ENCODE measurements at regions not wholly inside any gene's neighbourhood (a gene's known extent, or its start where the extent isn't known, plus 50 kb on each side); places are given as distances from the start of the nearest gene placed in this dataset.
"Not testable (repeated sequence)": the region's sequence is repeated elsewhere in the genome, so short reads cannot be mapped to it uniquely, and the experiment has no call there.

DNA sequence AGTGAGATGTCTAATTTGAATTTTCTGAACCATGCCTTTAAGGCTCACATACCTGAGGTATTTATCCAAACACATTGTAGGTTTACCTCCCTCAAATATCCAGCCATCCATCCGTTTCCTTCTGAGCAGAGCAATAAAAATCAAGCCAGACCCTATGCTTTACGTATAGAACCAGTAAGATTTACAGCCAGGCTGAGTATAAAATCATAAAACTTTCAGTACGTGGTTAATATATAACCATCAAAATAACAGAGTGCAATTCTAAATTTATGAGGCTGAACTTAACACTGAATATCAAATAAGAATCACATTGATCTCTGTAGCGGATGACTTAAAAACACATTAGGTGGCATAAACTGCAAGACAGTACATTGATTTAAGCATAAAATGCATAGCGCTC, 877.9 kb upstream of the WWC1 start:
- H3K9me3 ChIP-seq (ENCODE audit: control insufficient read depth, insufficient read depth, low read length): no peaks in the 10 kb centered on the region
- H3K27ac ChIP-seq (ENCODE audit: low read length): no peak overlapping the region
- WGBS (ENCODE audit: insufficient coverage, insufficient read length): no CpG with 5 or more reads among the region's 5 CpGs
- no peaks in the 10 kb centered on the region for H3K36me3 ChIP-seq (ENCODE audit: control insufficient read depth, insufficient read depth, low read length)
- H3K4me3 ChIP-seq (ENCODE audit: low read length): no peak overlapping the region
- DNase-seq (ENCODE audit: low read depth, low spot score): no peak
- H3K4me1 ChIP-seq (ENCODE audit: control insufficient read depth, insufficient read depth, low read length): no peaks in the 10 kb centered on the region
- H3K27me3 ChIP-seq (ENCODE audit: control insufficient read depth, insufficient read depth, low read length): no peaks in the 10 kb centered on the region

- Histone ChIP-seq H3K36me3 (ENCODE audit: control insufficient read depth, insufficient read depth, low read length) (no peaks in the 10 kb centered on the region), H3K4me3 (ENCODE audit: low read length) (no peak overlapping the region), H3K4me1 (ENCODE audit: control insufficient read depth, insufficient read depth, low read length) (no peaks in the 10 kb centered on the region), H3K27ac (ENCODE audit: low read length) (no peak overlapping the region), H3K27me3 (ENCODE audit: control insufficient read depth, insufficient read depth, low read length) (no peaks in the 10 kb centered on the region), H3K9me3 (ENCODE audit: control insufficient read depth, insufficient read depth, low read length) (no peaks in the 10 kb centered on the region)
- no peak for DNase-seq (ENCODE audit: low read depth, low spot score)
- WGBS (ENCODE audit: insufficient coverage, insufficient read length): no CpG with 5 or more reads among the region's 4 CpGs
Observed at GRCh38 chr5:167414611-167415010, 876.8 kb upstream of the WWC1 start.

- Histone ChIP-seq H3K4me3 (ENCODE audit: low read length) (no peak overlapping the region), H3K36me3 (ENCODE audit: control insufficient read depth, insufficient read depth, low read length) (no peaks in the 10 kb centered on the region), H3K27ac (ENCODE audit: low read length) (no peak overlapping the region), H3K27me3 (ENCODE audit: control insufficient read depth, insufficient read depth, low read length) (no peaks in the 10 kb centered on the region), H3K4me1 (ENCODE audit: control insufficient read depth, insufficient read depth, low read length) (no peaks in the 10 kb centered on the region), H3K9me3 (ENCODE audit: control insufficient read depth, insufficient read depth, low read length) (no peaks in the 10 kb centered on the region)
- DNase-seq (ENCODE audit: low read depth, low spot score): no peak
- no CpG with 5 or more reads among the region's 10 CpGs for WGBS (ENCODE audit: insufficient coverage, insufficient read length)
Observed at GRCh38 chr5:167415779-167416746, 875.4 kb upstream of the WWC1 start.

GRCh38 chr5:167417662-167418061, 873.8 kb upstream of the WWC1 start:
- WGBS (ENCODE audit: insufficient coverage, insufficient read length): no CpG with 5 or more reads among the region's 4 CpGs
- Histone ChIP-seq H3K4me1 (ENCODE audit: control insufficient read depth, insufficient read depth, low read length) (no peaks in the 10 kb centered on the region), H3K36me3 (ENCODE audit: control insufficient read depth, insufficient read depth, low read length) (no peaks in the 10 kb centered on the region), H3K9me3 (ENCODE audit: control insufficient read depth, insufficient read depth, low read length) (no peaks in the 10 kb centered on the region), H3K4me3 (ENCODE audit: low read length) (no peak overlapping the region), H3K27me3 (ENCODE audit: control insufficient read depth, insufficient read depth, low read length) (no peaks in the 10 kb centered on the region), H3K27ac (ENCODE audit: low read length) (no peak overlapping the region)
- DNase-seq (ENCODE audit: low read depth, low spot score): no peak

GRCh38 chr5:167425161-167425560, 866.3 kb upstream of the WWC1 start:
- Histone ChIP-seq H3K4me3 (ENCODE audit: low read length) (no peak overlapping the region), H3K36me3 (ENCODE audit: control insufficient read depth, insufficient read depth, low read length) (no peaks in the 10 kb centered on the region), H3K27ac (ENCODE audit: low read length) (no peak overlapping the region), H3K9me3 (ENCODE audit: control insufficient read depth, insufficient read depth, low read length) (no peaks in the 10 kb centered on the region), H3K4me1 (ENCODE audit: control insufficient read depth, insufficient read depth, low read length) (no peaks in the 10 kb centered on the region), H3K27me3 (ENCODE audit: control insufficient read depth, insufficient read depth, low read length) (no peaks in the 10 kb centered on the region)
- no peak for DNase-seq (ENCODE audit: low read depth, low spot score)
- no CpG with 5 or more reads among the region's 3 CpGs for WGBS (ENCODE audit: insufficient coverage, insufficient read length)

DNA sequence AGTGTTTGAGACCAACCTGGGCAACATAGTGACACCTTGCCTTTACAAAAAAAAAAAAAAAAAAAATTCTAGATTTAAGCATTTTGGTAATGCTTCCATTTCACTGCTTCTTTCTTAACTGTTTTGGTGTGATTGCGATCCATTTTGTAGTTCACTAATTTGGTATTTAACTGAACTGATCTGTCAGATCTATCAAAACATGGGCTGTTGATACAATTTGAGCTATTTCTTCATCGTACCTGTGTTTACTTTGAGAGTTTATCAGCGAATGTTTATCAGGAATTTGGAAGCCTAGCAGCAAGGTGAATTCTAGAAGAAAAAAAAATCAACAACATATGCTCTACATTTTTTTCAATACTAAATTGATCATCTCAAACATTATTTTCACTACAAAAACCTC, 864.9 kb upstream of the WWC1 start:
- no peaks in the 10 kb centered on the region for H3K9me3 ChIP-seq (ENCODE audit: control insufficient read depth, insufficient read depth, low read length)
- DNase-seq (ENCODE audit: low read depth, low spot score): no peak
- H3K4me1 ChIP-seq (ENCODE audit: control insufficient read depth, insufficient read depth, low read length): no peaks in the 10 kb centered on the region
- H3K27me3 ChIP-seq (ENCODE audit: control insufficient read depth, insufficient read depth, low read length): no peaks in the 10 kb centered on the region
- H3K36me3 ChIP-seq (ENCODE audit: control insufficient read depth, insufficient read depth, low read length): no peaks in the 10 kb centered on the region
- WGBS (ENCODE audit: insufficient coverage, insufficient read length): no CpG with 5 or more reads among the region's 3 CpGs
- H3K27ac ChIP-seq (ENCODE audit: low read length): no peak overlapping the region
- H3K4me3 ChIP-seq (ENCODE audit: low read length): no peak overlapping the region

- H3K27ac ChIP-seq (ENCODE audit: low read length); H3K36me3 ChIP-seq (ENCODE audit: control insufficient read depth, insufficient read depth, low read length); H3K4me1 ChIP-seq (ENCODE audit: control insufficient read depth, insufficient read depth, low read length); H3K4me3 ChIP-seq (ENCODE audit: low read length); H3K27me3 ChIP-seq (ENCODE audit: control insufficient read depth, insufficient read depth, low read length); DNase-seq (ENCODE audit: low read depth, low spot score); H3K9me3 ChIP-seq (ENCODE audit: control insufficient read depth, insufficient read depth, low read length): not testable (repeated sequence)
- whole genome bisulfite sequencing (ENCODE audit: insufficient coverage, insufficient read length): over 99% methylated on average over 7 of the region's 10 CpGs
Observed at GRCh38 chr5:167427641-167428040, 863.8 kb upstream of the WWC1 start.

GRCh38 chr5:167440846-167441245, 850.6 kb upstream of the WWC1 start:
- WGBS (ENCODE audit: insufficient coverage, insufficient read length): no CpG with 5 or more reads among the region's 3 CpGs
- no peak for DNase-seq (ENCODE audit: low read depth, low spot score)
- Histone ChIP-seq H3K4me1 (ENCODE audit: control insufficient read depth, insufficient read depth, low read length) (no peaks in the 10 kb centered on the region), H3K9me3 (ENCODE audit: control insufficient read depth, insufficient read depth, low read length) (no peaks in the 10 kb centered on the region; the same call in 1 of the 2 replicates), H3K4me3 (ENCODE audit: low read length) (no peak overlapping the region), H3K36me3 (ENCODE audit: control insufficient read depth, insufficient read depth, low read length) (no peaks in the 10 kb centered on the region), H3K27ac (ENCODE audit: low read length) (no peak overlapping the region), H3K27me3 (ENCODE audit: control insufficient read depth, insufficient read depth, low read length) (no peaks in the 10 kb centered on the region)

- Histone ChIP-seq H3K4me1 (ENCODE audit: control insufficient read depth, insufficient read depth, low read length) (no peaks in the 10 kb centered on the region), H3K4me3 (ENCODE audit: low read length) (no peak overlapping the region), H3K9me3 (ENCODE audit: control insufficient read depth, insufficient read depth, low read length) (no peaks in the 10 kb centered on the region), H3K27me3 (ENCODE audit: control insufficient read depth, insufficient read depth, low read length) (no peaks in the 10 kb centered on the region), H3K27ac (ENCODE audit: low read length) (no peak overlapping the region), H3K36me3 (ENCODE audit: control insufficient read depth, insufficient read depth, low read length) (no peaks in the 10 kb centered on the region)
- no CpG with 5 or more reads among the region's 2 CpGs for WGBS (ENCODE audit: insufficient coverage, insufficient read length)
- DNase-seq (ENCODE audit: low read depth, low spot score): no peak
Observed at GRCh38 chr5:167442922-167443321, 848.5 kb upstream of the WWC1 start.

DNA sequence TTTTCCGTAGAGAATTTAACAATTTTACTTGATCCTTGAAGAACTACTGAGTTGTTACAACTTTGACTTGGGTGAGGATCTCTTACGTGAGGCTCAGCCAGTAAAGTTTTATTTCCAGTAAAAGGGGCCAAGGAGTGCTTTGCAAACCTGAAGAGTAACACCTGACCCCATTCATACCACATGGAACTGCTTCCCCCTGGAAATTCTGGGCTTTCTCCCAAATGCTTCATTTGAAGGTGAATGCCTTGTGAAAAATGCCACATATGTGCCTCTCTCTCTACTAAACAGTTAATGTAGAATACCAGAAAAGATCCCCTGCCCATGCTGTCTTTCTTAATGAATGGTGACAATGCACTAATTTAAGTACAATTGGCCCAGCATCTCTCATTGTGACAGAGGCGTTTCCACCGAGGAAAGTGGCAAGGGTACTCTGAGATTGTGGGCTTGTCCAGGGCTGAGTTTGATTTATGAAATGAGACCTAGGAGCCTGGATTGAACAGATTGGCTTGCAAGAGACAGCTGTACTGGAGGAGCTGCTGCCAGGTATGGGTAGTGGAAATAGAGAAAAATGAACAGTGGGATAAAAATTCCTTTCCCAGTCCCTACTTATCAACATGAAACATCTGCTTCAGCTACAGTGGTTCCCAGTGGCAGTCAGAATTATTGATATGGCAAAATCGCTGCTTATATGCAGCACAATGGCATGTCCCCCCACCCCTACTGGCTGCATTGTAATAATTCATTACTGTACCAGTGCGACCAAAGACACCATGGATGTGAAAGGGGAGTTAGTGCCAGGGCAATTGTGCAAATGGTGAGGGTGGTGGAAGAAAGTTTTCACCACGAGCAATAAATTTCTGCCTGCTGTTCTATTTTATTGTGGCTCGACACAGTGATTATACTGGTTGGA, 843.7 kb upstream of the WWC1 start:
- Histone ChIP-seq H3K27ac (ENCODE audit: low read length) (no peak overlapping the region), H3K9me3 (ENCODE audit: control insufficient read depth, insufficient read depth, low read length) (no peaks in the 10 kb centered on the region), H3K4me1 (ENCODE audit: control insufficient read depth, insufficient read depth, low read length) (no peaks in the 10 kb centered on the region), H3K27me3 (ENCODE audit: control insufficient read depth, insufficient read depth, low read length) (no peaks in the 10 kb centered on the region), H3K4me3 (ENCODE audit: low read length) (no peak overlapping the region), H3K36me3 (ENCODE audit: control insufficient read depth, insufficient read depth, low read length) (no peaks in the 10 kb centered on the region)
- DNase-seq (ENCODE audit: low read depth, low spot score): no peak
- no CpG with 5 or more reads among the region's 8 CpGs for WGBS (ENCODE audit: insufficient coverage, insufficient read length)
